Fibroblast of peridontal ligament (primary cell): ENCODE measurements at regions not wholly inside any gene's neighbourhood (a gene's known extent, or its start where the extent isn't known, plus 50 kb on each side); places are given as distances from the start of the nearest gene placed in this dataset.

Source experiments
- DNase-seq: peaks from one replicate; pipeline ENCODE4 v3.0.0-alpha.2; 2010; ENCODE audit errors: extremely low read depth

DNA sequence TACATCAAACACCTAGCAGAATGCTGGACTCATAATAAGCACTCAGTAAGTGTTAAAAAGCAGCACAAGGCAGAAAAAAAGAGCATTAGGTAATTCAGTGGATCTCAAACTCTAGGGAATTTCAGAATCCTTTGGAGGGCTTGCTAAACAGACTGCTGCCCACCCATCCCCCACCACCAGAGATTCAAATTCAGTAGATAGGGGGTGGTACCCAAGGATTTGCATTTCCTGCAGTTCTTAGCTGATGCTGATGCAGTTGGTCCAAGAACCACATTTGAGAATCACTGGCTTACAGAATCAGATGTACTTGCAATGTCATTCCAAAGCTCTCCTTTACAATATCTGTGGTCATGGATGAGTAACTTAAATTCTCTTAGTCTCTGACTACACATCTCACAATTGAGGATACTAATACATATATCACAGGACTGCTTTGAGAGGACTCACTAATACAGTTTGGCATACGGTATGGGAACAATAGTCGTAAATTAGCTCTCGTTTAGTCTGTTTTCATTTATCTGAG is 664.5 kb downstream of the KCNA4 start:
- DNase-seq, result peak; percentile 5

DNA sequence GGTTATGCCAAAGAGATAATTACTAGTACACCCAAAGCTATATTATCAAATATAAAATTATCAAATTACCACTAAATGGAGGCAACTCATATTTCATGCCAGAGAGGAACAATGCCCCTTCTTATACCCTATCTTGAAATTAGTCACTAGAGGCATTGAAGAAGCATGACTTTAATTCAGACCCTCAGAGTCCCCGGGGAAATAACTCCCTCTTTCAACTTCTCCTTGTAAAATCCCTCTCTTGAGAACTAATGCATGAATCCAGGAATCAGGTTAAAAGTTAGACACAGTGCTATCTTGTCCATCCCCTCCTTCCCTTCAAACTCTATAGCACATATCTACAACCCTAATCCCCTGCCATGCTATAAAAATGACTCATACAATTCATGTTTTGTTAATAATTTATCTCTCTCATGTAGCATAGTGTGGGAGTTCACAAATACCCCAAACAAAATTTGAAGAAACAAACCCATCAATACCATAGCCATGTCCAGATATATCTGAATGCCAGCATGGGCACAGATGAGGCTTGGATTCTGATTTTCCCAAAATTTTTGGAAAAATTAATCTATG is 665.4 kb downstream of the KCNA4 start:
- no peak for DNase-seq

DNA sequence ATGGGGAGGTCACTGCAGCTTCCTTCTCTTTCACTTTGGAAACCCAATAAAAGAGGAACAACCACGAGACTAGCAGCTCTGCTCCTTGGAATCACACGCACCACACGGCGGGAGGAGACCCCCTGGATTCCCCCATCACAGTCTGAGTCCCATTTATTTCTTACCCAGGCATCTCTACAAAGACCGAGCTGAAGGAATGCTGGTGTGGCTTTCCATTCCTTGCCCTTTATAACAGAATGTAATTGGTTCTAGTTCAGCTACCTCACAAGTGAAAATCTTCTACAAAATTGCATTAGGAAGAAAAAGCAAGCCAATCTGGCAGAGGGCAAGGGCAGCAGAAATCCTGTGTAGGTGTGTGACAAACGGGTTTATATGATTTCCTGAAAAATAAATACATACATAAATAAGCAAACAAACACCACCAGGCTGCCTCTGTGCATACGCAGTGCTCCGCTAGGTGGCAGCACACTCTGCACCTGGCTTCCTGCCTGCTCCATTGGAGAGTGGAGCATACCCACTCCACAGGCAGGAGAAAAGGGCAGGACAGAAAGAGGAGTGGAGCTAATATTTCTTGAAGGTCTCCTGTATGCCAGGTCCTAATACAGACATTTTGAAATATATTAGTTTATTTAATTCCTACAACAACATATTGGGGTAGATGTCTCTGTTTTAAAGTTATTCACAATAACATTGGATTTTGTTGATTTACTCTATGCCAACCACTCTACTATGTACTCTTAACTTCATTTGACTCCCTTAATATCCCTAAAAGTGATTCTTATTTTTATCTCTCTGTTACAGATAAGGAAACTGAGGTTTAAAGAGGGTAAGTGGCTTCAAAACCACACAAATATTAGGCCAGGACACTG is 673.1 kb downstream of the KCNA4 start:
- DNase-seq, result peak; percentile 41

DNA sequence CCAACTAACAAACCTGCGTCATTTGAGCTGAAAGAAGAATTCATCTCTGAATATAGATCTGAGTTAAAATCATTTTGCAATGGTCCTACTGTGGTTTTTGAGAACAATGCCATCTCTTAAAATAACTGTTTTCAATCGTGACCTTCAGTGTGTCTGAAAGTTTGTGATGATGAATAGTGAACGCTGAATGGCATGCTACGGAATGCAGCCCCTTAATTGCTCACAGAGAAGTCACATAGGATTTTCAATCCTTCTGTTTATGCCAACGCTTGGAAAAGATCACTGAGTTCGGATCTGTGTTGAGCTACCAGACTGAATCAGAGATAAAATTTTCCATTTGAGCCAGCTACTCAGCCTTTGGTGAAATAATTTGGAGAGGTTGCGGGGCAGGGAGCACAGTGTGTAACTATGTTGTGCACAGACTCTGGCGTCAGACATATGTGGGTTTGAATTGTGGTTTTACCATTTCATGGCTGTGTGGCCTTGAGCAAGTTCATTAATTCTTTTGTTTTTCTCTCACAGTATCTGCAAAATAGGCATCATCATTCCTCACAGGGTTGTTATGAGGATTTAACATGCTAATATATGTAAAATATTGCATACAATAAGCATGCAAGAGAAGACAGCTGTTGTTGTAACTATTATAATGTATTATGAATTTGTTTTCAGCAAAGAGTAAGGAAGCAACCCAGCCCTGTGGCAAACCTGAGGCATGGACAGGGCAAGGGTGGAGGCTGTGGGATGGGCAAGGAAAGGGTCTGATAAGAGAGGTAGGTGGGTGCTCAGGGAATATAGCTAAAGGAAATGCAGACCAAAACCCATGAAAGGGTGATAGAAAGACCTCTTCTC is 679.9 kb downstream of the KCNA4 start:
- DNase-seq, result peak; percentile 85

DNA sequence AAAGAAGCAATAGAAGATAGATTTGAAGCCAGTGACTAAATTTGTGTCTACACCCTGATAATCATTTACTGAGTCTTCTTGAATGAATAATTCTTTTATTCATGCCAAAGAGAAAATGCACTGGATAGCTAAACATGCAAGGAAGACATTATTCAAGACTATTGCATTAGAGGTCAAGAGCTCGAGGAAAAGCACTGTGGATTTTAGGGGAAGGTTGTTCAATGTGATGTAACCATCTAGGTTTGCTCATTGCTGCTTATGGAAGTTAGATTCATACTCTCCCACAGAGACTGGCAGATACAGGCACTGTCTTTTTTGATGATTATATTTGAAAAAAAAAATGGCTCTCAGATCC is 682.1 kb downstream of the KCNA4 start:
- no peak for DNase-seq

DNA sequence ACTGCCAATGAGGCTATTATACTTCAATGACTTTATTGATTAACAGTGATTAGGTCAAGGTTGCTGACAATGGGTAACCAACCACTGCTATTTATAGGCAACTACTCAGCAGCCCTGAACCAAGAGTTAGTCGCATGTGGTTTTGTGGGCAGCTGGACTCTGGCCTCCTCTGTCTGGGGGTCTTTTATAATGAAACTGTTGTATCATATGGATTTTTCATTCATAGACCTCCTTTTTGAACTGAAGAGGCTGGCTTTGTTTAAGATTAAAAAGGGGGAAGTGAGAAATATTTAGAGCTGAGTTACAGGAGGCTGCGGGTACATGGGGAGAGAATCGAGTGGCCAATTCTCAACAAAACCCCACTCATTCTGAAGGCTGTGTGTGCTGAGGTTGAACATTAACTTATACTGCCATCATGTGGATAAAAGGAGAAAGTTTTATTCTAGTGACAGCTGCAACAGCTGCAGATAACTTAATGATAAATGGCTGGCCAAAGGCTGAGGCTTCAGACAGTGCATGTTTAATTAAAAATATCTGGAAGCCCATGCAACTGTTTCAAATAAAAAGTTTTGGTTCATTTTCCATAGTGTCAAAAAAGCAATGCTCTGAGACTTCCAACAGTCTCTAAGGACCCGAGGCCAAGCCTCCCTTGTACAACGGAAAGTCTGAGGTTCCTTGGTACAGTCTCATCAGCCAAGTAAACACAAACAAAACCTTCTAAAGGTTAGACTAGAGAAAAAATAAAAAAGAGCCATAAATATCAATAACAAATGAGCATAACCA is 682.6 kb downstream of the KCNA4 start:
- DNase-seq, result peak; percentile 90

DNA sequence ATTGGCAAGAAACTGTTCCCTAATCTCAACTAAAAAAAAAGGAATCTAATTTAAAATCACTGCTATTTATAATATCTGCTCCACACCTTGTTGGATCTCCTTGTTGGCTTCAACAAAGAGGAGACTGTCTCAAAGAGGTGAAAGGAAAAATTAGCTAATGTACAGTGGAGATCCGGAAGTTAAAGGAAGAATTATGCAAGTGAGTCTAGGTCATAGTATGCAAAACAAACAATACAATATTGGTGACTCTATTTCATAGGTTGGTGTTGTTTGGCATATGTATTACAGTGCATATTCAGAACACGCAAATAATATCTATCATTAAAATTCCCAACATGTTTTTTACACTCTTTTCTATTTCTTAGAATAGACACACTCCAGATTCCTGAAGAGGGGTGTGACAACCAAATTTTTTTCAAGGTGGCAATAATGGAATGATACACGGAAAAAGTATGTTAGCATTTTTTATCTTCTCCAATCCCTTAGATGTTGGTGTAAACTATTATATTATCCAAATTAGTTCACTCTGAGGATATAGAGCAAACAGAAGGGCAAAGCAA is 685.3 kb downstream of the KCNA4 start:
- DNase-seq, result no peak

DNA sequence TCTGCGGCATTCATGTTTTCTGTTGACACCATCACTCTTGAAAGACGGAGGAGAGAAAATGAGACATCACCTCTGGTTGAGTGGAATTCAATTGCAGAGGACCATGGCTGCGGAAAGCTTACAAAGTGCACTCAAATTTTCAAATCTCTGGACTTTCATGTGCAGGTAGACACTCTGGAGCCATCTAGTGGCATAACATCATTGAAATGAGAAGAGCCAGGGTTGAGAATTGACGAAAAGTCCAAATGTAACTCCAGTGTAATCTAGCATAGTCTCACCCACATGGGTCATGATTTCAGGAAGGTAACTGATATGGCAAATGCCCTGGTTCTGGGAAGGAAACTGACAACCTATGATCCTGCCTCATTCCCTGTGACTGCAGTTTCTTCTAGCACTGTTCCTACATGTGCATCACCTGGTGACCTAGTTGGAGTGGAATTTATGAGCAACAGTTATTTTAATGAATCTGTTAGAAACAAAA is 687.8 kb downstream of the KCNA4 start:
- peak; percentile 94 for DNase-seq

DNA sequence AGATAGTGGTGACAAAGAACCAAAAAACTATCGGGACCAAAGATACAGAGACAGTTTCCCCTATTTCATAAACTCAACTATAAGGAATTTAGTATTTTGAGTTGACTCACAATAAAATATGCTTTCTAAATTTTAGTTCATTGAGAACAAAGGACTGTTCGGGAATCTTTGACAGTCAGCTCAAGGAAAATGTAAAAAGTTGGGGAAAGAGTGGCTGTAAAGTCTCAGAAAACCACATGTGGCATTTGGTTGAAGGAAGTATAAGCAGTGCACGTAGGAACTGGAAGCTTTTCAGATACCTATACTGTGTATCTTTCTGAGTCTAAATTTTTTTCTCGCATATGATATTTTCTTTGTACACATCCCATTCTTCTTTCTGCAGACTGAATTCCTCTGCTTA is 688.9 kb downstream of the KCNA4 start:
- DNase-seq, result no peak

DNA sequence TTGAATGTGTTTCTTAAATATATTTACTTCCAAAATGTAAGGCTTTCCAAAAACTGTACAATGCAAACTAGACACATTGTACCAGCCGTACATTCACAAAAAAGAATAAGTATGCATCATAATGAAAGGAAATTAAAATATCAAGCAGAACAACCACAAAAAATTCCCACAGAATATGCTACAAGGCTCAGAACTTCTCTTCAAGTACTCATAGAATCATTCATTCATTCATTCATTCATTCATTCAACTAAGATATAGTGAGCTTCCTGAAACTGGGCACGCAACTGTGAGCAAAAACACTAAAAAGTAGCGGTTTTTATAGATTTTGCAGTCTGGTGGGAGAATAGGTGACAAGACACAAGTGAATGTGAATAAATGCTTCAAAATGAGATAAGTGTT is 690.1 kb downstream of the KCNA4 start:
- DNase-seq, result no peak

DNA sequence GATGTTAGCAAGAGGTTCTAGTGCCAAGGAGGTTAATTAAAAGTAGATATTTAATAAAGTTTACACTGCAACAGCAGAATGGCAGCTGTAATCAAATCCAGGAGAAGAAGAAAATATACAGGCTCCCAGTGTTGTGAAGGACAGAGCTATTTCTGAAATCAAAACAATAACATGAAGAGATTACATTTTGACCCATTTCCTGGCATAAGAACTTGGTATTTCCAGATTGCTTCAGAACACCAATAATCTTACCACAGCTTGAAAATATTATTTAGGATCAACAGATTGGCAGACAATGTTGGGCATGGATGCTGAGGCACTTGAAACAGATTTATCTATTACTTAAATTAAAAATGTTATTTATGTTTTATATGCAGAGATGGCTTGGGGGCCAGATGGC is 692.5 kb downstream of the KCNA4 start:
- peak; percentile 83 for DNase-seq

DNA sequence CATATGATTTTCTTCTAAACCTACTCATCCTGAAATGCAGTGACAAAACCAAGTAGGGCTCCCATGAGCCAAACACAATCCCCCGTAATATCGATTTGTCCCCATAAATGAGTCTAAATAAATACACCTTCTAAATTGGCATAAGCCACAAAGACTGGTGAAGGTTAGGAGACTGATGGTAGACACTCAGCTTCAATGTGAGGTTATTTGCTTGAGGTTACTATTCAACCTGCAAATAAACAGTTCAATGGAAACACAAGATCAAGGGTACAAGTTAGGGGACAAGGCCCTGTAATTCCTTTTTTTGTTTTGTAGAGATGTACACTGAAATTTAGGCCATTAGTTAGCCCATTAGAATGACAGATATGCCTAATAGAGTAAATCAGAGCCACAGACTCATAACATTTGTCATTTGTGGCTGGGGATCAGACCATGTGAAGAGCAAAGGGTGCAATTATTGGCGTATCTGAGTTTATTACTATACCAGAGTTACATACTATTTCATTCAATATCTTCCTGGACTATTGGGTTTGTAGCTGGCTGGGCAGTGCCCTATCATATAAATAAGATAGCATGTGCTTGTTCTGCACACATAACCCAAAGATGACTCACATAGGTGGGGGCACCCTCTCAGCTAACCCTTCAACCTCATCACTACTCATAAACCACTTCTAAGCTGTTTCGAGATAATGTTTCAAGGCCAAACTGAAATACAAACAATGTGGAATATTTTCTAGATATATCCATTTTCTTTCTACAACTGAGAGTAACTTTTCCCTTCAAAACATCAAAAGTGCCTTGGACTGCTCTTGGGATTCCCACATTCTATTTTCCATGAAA is 695.3 kb downstream of the KCNA4 start:
- DNase-seq, result peak; percentile 64

DNA sequence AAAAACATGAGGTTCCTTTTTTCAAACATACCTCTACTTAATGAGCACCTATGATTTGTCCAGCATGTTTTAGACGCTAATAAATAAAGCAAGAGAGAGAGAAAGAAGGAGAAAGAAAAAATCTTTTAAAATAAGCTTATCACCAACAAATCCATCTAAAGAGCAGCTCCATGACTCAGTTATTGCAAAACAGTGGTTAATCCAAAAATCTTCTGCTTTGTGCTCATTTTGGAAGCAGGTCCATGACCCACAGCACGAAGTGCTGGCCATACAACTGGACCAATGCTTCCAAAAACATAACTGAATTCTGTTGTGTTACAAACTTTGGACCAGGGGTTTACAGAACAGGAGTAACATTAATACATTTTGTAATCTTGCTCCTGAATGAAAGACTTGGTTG is 696.6 kb downstream of the KCNA4 start:
- no peak for DNase-seq

DNA sequence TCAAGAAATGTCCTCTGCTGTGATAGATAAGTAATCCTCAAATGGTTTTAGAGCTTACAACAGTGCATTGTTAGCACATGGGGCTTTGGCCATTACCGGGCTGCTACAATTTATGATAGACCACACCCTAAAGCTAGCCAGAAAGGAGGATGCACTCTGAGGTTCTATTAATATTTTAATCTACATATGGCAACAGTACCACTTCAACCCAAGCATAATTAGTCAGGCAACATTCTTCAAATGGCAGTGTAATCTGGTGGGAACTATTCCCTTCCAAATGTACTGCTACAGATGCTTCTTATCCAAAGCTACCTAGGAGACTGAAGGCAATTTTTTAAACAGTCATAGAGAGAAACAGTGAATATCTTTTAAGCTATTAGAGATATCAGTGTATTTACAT is 697.6 kb downstream of the KCNA4 start:
- no peak for DNase-seq

DNA sequence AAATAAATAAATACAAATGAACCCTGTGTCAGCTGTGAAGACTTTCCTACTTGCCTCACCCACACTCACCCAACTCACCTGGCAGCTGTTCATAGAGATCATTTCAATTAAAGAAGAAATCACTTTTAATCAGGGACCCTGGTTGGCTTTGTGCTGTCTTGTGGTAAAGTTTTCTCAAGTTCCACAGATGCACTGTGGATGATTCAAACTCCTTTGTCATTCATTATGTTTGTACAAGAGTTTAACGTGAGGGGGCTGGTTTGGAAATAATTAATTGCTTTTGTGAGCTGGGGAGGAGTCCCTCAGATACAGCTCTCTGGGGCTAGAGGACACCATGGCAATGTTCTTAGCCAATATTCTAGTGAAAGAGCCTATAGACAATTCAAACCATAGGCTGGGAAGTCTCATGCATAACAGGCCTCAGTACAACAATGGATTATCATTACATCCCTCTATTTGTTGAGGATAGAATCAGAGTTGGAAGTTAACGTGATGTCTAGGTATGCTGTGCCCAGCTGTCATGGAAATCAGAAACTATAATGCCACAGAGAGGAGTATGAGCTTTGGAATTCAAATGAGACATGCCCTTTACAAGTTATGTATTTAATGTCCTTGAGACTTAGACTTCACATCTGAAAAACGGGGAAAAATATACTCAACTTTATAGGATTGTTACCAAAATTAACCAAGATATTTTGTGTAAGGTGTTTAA is 698.5 kb downstream of the KCNA4 start:
- peak; percentile 53 for DNase-seq

DNA sequence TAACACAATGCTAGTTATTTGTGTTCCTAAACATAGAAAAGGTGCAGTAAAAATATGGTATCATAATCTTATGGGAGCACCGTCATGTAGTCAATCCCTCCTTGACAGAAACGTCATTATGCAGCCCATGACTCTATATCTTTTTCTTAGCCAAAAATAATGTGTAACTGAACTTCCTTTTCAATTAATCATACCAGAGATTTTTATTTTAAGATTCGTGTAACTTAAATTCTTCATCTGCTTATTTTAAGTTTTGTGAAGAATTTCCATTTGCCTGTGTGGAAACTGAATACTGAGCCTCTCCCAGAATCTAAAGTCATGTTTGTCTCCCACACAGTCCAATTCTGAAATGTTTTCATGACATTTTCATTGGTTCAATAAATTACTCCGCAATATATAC is 699.1 kb downstream of the KCNA4 start:
- DNase-seq, result peak; percentile 65

DNA sequence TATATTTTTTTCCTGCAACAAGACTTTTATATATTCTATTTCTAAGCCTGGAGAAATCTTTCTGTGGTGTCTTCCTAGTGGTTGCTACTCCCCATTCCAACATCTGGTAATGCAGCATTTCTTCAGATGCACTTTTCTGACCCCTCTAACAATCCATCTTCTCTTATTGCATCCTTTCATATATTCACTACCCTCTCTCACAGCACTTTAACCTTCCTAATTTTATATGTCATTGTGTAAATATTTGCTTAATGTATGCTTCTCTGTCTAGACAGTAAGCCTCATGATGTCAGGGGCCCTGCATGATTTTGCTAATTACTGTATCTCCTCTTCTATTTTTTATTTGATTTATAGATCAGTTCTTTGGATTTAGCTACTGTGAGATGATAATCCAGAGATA is 701.6 kb downstream of the KCNA4 start:
- no peak for DNase-seq

DNA sequence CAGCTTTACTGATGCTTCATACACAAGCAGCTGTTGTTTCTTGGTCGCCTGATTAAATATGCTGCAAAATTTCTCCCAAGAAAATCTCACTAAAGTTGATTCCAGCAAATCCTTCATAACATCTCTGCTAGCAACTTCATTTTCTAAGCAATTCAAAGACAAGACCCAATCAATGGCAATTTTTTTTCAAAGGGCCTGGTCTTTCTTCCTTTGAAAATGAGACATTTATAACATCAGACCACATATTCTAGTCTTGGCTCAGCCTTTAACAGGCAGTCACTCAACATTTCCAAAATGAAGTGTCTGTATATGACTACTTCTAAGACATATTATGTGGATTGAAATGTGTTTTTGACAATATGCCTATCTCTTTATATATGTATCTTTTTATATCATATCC is 702.6 kb downstream of the KCNA4 start:
- no peak for DNase-seq

DNA sequence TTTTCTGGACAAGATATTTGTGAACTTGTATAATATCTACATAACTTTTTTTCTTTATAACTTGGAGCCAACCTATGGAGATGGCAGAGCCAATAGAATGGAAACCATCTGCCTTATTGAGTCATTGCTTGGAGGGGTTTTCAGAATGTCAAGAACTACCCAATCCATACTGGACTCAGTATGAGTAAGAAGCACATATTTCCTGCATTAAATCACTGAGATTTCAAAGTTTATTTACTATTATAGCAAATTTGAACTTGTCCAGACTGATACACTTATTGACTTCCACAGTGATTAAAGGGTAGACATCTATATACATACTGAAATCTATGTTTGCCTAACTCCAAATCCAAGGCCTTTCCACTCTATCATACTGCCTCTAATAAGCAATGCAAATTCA is 704.0 kb downstream of the KCNA4 start:
- peak; percentile 79 for DNase-seq
